Body of pancreas (tissue), 4 donors: ENCODE measurements at regions not wholly inside any gene's neighbourhood (a gene's known extent, or its start where the extent isn't known, plus 50 kb on each side); places are given as distances from the start of the nearest gene placed in this dataset.
"Not testable (repeated sequence)": the region's sequence is repeated elsewhere in the genome, so short reads cannot be mapped to it uniquely, and the experiment has no call there.

Source experiments
- ATAC-seq: fragments of 150-250 bp; one replicate; pipeline ENCODE4 v1.9.1; 2016
- DNase-seq, 4 donors: peaks; one replicate each; pipeline ENCODE4 v3.0.0-alpha.2; 2019
- H3K27ac ChIP-seq, 4 donors: fragments of 200-600 bp; sonication (generic); 1 replicate in 3 of 4; 2 replicates in 1 of 4; pipeline versions ENCODE4 v1.5.1 to v1.6.1; 2016 to 2019; ENCODE audit warnings: mild to moderate bottlenecking in 1 of 4, mixed read lengths in 1 of 4, moderate library complexity in 1 of 4
- H3K27me3 ChIP-seq, 2 donors: fragments of 200-600 bp; sonication (generic); one replicate each; pipeline ENCODE4 v1.6.0; 2016; ENCODE audit warnings: mild to moderate bottlenecking in 1 of 2
- H3K36me3 ChIP-seq, 2 donors: fragments of 200-600 bp; sonication (generic); replicated peaks in 1 of 2; 2 replicates each; pipeline ENCODE4 v1.5.1; 2016; ENCODE audit warnings: low read depth in 2 of 2; ENCODE audit not compliant: insufficient read depth in 1 of 2
- H3K4me1 ChIP-seq: fragments of 200-600 bp; sonication (generic); one replicate; pipeline ENCODE4 v1.6.0; 2016
- H3K4me3 ChIP-seq, 2 donors: fragments of 200-600 bp; sonication (generic); 1 replicate in 1 of 2; 2 replicates in 1 of 2; pipeline ENCODE4 v1.5.1; 2016 to 2019
- H3K9me3 ChIP-seq, 3 donors: fragments of 200-600 bp; sonication (generic); 1 replicate in 2 of 3; 2 replicates in 1 of 3; pipeline ENCODE4 v1.5.1; 2016
- CTCF ChIP-seq, 7 experiments: fragments of 450-650 bp in 4 of 7; fragments of 200-600 bp in 3 of 7; sonication (generic) in 3 of 7; IDR thresholded peaks; one replicate each; pipeline ENCODE4 v1.5.1; 2016 to 2019; ENCODE audit warnings: antibody characterized with exemption in 7 of 7
- POLR2A ChIP-seq, 3 donors: fragments of 450-650 bp; IDR thresholded peaks; one replicate each; pipeline ENCODE4 v1.6.1; 2016; ENCODE audit warnings: antibody characterized with exemption in 3 of 3, mild to moderate bottlenecking in 2 of 3
- WGBS, 2 donors: methylation state at CpG; one replicate each; pipeline ENCODE4 v1.1.5; 2017; 5-methylcytosine and 5-hydroxymethylcytosine counted together
- intact Hi-C: fragments of 100-400 bp; cut with DNase I; formaldehyde crosslinking; loops from one replicate; pipeline ENCODE4 v1.15.1; 2023

- Histone ChIP-seq H3K36me3 (no peaks in the 10 kb centered on the region), H3K9me3 (no peaks in the 10 kb centered on the region), H3K4me3 (no peak overlapping the region), H3K27me3 (no peaks in the 10 kb centered on the region), H3K27ac (no peak overlapping the region), H3K4me1 (no peaks in the 10 kb centered on the region)
- TF ChIP-seq POLR2A (IDR thresholded peaks at IDR 0.05) (no peak), CTCF (IDR thresholded peaks at IDR 0.05) (no peak)
- no peak for ATAC-seq
- DNase-seq = no peak
- intact Hi-C loops = no loop called here
Measured at GRCh38 chrX:40908857-40909475, 173.6 kb upstream of the MED14 start.

DNA sequence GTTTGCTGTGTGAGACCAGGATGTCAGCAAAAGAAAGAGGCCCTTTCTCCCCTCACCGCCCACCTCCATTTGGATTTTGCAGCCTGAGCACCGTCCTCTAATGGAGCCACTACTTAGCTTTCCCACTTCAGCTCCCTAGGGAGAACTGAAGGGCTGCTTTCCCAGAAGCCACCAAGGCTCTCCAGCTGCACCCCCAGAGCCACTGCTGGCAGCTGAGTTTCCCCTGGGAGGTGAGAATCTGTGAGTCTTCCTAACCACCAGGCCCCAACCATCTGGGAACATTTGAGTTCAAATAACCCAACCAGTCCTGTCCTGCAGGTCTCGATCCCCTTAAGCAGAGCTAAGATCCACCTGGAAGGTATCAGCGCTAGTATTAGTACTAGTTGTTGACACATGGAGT, 173.1 kb upstream of the USP9X start:
- TF ChIP-seq CTCF (IDR thresholded peaks at IDR 0.05) (no peak), POLR2A (IDR thresholded peaks at IDR 0.05) (no peak)
- H3K4me1 ChIP-seq = no peaks in the 10 kb centered on the region
- no peaks in the 10 kb centered on the region for H3K36me3 ChIP-seq
- intact Hi-C loops = no loop called here
- no peak overlapping the region for H3K4me3 ChIP-seq
- no peaks in the 10 kb centered on the region for H3K27me3 ChIP-seq
- DNase-seq (no peak), ATAC-seq (no peak)
- 85 to 95% methylated on average over 2 to 3 of the region's 4 CpGs for WGBS, 2 donors
- H3K27ac ChIP-seq = no peak overlapping the region
- no peaks in the 10 kb centered on the region for H3K9me3 ChIP-seq

DNA sequence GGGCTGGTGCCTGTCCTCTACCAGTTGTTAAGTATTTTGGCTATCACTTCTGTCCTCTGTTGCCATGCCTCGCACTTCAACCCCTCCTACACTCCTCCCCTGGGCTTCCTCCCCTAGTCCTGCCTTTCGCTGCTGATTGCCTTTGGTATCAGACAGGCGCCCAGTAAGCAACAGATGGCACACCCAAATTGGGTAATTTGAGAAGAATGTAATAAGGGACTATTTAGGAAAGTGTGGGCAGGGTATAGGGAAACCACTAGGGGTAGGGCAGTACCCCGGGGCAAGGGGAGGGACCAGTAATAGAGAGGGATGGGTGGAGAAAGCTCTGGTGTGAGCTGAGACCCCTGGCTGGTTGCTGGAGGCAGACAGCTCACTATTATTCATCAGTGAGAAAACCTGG, 172.7 kb upstream of the USP9X start:
- no peaks in the 10 kb centered on the region for H3K27me3 ChIP-seq
- DNase-seq = no peak

GRCh38 chrX:40920351-40920750, 164.9 kb upstream of the USP9X start:
- ATAC-seq (no peak), DNase-seq (no peak)
- Histone ChIP-seq H3K27ac (no peak overlapping the region), H3K36me3 (no peaks in the 10 kb centered on the region), H3K4me1 (no peaks in the 10 kb centered on the region), H3K9me3 (no peaks in the 10 kb centered on the region), H3K27me3 (no peaks in the 10 kb centered on the region), H3K4me3 (no peak overlapping the region)
- intact Hi-C loops = no loop called here
- TF ChIP-seq POLR2A (IDR thresholded peaks at IDR 0.05) = no peak
- no peak for TF ChIP-seq CTCF (IDR thresholded peaks at IDR 0.05)
- WGBS, 2 donors = 88 to 92% methylated on average over 4 of the region's 4 CpGs

More for the DNA sequence above, 172.7 kb upstream of the USP9X start:
- no peak for ATAC-seq
- H3K36me3 ChIP-seq = no peaks in the 10 kb centered on the region
- no peak for TF ChIP-seq CTCF (IDR thresholded peaks at IDR 0.05)
- no peak for TF ChIP-seq POLR2A (IDR thresholded peaks at IDR 0.05)
- no peaks in the 10 kb centered on the region for H3K4me1 ChIP-seq
- H3K9me3 ChIP-seq = no peaks in the 10 kb centered on the region
- intact Hi-C loops = no loop called here
- no peak overlapping the region for H3K4me3 ChIP-seq
- H3K27ac ChIP-seq = no peak overlapping the region
- WGBS, 2 donors = 71 to 73% methylated on average over 1 to 4 of the region's 4 CpGs

- no peaks in the 10 kb centered on the region for H3K36me3 ChIP-seq
- WGBS, 2 donors = 43 to 50% methylated on average over 7 of the region's 7 CpGs
- no peaks in the 10 kb centered on the region for H3K27me3 ChIP-seq
- H3K9me3 ChIP-seq = no peaks in the 10 kb centered on the region
- ATAC-seq (no peak), DNase-seq (no peak)
- intact Hi-C loops = no loop called here
- H3K4me3 ChIP-seq = no peak overlapping the region
- H3K27ac ChIP-seq = no peak overlapping the region
- TF ChIP-seq CTCF (IDR thresholded peaks at IDR 0.05) (no peak), POLR2A (IDR thresholded peaks at IDR 0.05) (no peak)
- H3K4me1 ChIP-seq = no peaks in the 10 kb centered on the region
Measured at GRCh38 chrX:40922307-40922706, 162.9 kb upstream of the USP9X start.

DNA sequence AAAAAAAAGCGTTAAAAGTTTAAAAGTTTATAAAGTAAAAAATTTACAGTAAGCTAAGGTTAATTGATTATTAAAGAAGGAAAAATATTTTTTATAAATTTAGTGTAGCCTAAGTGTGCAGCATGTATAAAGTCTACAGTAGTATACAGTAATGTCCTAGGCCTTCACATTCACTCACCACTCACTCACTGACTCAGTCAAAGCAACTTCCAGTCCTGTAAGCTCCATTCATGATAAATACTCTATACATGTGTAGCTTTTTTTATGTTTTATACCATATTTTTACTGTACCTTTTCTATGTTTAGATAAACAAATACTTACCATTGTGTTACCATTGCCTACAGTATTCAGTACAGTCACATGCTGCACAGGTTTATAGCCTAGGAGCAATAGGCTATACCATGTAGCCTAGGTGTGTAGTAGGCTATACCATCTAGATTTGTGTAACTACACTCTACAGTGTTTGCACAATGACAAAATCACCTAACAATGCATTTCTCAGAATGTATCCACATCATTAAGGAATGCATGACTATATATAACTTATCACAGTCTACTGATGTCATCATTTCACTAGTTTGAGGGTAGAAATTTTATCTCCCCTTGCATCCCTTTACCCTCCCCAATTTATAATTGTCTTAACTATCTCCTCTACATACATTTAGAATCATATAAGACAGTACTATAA, 158.4 kb upstream of the USP9X start:
- ATAC-seq, intact Hi-C loops: not testable (repeated sequence)
- WGBS, 2 donors = 92 to 100% methylated on average over 1 of the region's 1 CpG

More for the DNA sequence above, 158.4 kb upstream of the USP9X start:
- H3K4me1 ChIP-seq, H3K9me3 ChIP-seq, H3K4me3 ChIP-seq, H3K27ac ChIP-seq, H3K36me3 ChIP-seq, H3K27me3 ChIP-seq, DNase-seq: not testable (repeated sequence)
